HG02852 (cell line): ENCODE measurements at regions not wholly inside any gene's neighbourhood (a gene's known extent, or its start where the extent isn't known, plus 50 kb on each side); places are given as distances from the start of the nearest gene placed in this dataset.
"Not testable (repeated sequence)": the region's sequence is repeated elsewhere in the genome, so short reads cannot be mapped to it uniquely, and the experiment has no call there.

Experiments
- ATAC-seq: cut with Tn5 transposase; IDR thresholded peaks from one replicate; pipeline ENCODE4 v1.9.1; 2021; ENCODE audit warnings: mild to moderate bottlenecking, moderate library complexity; ENCODE audit not compliant: unreplicated experiment

DNA sequence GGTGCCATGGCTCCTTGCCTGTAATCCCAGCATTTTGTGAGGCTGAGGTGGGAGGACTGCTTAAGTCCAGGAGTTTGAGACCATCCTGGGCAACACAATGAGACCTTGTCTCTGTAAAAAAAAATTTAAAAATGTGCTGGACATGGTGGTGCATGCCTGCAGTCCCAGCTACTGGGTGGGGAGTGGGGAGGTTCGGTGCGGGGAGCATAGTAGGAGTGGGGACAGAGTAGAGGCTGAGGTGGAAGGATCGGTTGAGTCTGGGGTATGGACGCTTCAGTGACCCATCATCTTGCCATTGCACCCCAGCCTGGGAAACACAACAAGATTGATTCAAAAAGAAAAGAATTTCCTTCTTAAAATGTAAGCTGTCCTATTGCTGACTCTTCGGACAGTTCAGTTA is 1490.0 kb upstream of the GBE1 start:
- no peak for ATAC-seq

DNA sequence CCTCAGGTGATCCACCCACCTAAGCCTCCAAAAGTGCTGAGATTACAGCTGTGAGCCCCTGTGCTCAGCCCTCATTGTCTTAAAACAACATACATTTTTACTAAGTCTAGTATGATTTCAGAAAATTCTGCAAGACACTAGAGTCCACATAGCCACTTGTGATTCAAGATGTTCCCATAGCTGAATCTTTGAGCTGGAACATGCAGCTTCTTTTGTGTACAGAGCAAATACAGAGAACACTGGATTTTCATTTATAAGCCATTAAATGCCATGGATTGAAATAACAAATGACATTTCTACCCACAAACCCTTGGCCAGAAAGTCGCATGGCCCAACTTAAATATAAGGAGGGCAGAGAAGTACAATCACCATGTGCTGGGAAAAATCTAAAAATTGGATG is 1489.2 kb upstream of the GBE1 start:
- no peak for ATAC-seq

DNA sequence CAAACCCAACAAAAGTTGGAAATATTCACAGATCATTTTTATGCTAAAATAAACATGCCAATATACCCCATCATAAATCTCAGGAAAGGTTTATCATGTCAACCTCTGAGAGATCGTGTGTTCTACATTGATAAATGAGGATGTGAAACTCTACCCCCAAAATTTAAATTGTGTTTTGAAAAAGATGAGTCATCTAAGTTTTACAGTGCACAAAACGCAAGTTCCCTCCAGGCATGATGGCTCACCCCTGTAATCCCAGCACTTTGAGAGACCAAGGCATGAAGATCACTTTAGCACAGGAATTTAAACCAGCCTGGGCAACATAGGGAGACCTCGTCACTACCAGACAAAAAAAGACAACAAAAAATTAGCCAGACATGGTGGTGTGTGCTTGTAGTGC is 1487.0 kb upstream of the GBE1 start:
- no peak for ATAC-seq

DNA sequence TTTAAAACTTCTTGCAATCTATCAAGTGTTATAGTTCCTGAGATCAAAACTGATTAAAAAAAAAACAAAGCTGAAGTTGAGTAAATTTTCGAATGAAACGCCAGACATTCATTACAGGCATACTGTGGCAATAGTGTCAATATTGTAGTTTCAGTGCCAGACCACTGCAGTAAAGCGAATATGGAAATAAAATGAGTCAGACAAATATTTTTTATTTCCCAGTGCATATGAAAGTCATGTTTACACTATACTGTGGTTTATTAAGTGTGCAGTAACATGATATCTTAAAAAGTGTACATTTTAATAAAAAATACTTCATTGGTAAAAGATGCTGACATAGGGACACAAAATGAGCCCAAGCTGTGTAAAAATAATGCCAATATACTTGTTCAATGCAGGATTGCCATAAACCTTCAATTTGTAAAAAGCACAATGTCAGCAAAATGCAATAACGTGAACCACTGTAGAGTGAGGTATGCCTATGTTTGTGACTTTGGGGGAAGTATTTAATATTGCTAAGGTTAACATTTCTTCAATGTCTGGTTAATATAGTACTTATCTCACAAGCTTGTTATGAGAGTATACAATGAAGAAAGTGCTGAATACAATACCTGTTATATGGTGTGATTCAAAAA is 1473.9 kb upstream of the GBE1 start:
- ATAC-seq: no peak

DNA sequence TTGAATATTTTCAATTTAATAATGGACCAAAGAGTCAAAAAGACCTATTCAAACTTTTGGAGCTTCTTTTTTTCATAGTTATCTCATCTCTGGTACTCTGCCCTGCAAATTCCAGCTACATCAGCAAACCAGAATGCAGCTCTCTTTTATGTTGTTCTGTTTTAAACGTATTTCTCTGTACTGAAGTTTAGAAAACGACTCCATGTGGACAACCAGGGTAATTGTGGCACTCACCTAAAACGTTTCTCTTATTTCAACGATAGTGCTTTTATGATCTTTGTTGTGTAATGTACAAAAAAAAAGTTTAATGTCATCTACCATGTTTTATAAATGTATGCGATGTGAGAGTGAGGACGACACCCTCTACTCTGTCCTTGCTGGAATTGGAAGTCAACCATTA is 1472.3 kb upstream of the GBE1 start:
- no peak for ATAC-seq

DNA sequence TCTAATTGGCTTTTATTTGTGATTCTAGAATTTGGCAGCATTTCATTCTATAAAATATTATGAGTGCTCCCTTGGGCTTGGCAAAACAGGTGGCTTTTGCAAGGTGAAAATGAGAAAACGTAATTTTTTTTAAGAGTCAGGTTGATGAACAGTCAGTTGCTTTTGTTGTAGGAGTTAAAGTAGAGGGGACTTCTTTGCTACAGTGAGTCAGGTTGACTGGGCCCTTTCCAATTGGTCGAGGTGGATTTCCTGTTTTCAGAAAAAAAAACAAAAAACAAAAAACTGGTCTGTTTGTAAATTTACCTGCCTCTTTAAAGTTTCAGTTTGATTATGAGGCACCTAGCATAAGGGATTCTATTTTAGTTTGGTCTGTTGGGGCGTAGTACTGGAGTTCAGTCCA is 1469.4 kb upstream of the GBE1 start:
- no peak for ATAC-seq

DNA sequence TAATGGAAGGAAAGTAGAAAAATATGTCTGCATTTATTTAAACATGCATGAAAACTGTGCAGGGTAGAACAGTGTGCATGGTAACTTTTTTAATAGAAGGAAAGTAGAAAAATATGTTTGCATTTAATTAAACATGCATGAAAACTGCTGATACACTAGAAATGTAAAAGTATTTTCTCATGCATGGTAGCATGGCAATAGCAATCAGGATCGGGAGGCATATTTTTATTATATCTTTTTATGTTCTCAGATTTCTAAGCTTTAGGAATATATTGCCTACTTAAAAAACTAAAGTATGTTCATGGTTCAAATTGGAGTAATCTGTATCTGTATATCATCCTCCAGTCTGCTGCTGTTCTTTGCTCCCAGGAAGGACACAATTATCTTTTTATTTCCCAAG is 1468.9 kb upstream of the GBE1 start:
- ATAC-seq: no peak

DNA sequence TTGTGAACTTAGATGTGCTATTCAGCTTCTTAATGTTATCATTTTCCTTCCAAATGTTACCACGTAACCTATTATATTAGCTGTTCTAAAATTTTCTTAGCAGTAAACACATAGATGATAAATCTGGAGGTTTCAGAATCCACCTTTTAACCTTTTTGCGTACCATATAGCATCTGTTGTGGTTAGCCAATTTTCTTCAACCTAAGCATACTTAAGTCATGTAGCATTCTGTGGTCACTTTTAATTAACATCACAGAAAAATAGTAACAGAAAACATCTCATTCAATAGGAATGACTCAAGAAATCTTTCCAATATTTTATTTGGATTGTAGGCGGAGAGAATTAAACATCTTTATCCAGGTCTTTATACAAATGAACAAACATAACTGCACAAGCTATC is 1465.3 kb upstream of the GBE1 start:
- ATAC-seq: no peak

DNA sequence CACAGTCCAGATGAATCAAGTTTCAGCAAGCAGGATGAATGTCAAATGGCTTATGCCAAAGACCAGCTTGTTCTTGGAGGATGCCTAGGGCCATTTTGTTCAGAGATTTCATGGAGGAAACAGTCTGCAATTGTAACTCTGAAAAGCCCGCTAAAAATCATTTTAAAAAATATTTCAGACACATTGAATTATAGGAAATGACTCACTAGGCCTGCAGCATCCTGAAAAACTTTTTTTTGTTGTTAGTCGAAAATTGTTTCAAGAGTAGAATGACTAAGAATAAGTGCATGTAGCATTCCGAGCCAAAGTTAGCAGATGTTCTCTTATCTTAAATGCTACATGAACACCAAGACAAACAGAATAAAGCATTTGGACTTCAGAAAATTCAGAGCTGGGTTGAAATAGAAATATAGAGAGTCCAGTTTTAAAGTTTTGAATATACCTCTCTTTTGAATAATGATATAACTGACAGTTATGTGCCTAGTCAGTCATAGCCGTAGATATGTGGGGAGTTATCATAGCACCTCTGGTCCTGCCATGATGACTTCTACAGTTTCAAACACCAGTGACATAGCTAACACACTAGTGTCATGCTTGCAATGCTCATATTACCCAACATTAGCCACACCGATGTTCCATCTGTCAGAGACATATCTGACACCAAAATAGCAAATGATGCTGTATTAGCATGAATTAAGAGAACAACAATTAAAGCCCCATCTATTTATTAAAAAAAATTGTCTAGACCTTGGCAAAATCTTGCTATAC is 1462.8 kb upstream of the GBE1 start:
- no peak for ATAC-seq

DNA sequence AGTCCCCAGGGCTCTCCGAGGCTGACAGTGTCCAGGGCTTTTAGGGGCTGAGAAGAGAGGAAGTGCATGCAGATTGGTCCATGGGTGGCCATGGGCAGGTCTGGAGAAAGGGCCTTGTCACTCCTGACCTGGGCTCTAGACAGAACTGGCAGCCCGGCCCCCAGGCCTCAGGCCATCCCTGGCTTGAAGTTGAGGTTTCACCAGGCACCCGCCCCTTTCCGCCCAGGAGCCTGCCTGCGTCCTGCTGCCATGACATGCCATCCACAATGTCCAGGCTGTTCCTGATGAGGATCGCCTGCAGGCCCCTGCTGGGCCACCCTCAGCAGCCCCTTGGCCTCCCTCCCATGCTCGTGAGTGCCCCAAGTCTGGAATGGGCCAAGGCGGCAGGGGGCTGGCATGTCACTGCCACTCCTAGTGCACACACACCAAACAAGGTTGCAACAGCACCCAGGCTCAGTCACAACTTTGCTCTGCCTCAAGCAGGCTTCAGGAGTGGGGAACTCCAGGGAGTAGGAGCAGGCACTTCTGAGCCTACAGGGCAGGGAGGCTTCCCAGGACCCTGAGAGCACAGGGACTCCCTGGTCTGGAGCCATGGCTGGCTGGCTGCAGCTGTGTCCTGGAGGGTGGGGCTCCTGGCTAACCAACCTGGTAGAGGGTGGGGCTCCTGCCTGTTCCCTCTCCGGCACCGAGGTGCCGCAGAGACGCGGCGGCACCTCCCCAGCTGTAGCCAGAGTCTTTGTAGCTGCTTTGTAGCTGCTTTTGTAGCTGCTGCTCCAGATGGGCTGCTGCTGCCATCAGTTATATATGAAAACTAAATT is 1457.1 kb upstream of the GBE1 start:
- ATAC-seq: no peak

DNA sequence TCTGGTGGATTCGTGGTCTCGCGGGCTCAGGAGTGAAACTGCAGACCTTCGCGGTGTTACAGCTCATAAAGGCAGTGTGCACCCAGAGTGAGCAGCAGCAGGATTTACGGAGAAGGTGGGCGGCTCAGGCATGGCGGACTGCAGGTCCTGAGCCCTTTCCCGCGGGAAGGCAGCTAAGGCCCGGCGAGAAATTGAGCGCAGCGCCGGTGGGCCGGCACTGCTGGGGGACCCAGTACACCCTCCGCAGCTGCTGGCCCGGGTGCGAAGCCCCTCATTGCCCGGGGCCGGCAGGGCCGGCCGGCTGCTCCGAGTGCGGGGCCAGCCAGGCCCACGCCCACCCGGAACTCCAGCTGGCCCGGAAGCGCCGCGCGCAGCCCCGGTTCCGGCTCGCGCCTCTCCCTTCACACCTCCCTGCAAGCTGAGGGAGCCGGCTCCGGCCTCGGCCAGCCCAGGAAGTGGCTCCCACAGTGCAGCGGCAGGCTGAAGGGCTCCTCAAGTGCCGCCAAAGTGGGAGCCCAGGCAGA is 1456.2 kb upstream of the GBE1 start:
- ATAC-seq: not testable (repeated sequence)

DNA sequence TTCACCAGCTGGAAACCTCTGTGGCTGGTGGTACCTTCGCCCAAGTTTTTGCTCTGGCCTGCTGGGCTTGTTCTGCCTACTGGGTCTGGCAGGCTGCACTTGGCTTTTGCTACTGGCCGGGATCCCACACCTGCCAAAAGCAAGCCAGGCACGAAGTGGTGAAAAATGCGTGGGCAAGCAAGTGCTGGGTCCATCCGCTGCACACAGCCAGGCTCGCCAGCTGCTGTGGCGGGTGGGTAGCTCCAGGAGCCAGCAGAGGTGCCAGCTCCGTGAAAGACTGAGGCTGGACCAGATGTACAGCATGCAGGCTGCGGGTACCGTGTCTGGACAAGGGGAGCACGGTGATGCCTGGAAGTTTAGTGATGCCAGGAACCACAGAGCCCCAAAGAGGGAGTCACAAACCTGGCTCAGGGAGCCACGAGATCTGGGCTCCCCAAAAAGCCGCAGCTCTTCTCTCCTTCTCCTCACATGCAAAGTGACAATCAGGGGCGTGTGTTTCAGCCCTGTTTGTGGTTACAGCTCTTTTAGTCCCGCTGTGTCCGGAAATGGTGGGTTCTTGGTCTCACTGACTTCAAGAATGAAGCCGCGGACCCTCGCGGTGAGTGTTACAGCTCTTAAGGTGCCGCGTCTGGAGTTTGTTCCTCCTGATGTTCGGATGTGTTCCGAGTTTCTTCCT is 1455.6 kb upstream of the GBE1 start:
- no peak for ATAC-seq

DNA sequence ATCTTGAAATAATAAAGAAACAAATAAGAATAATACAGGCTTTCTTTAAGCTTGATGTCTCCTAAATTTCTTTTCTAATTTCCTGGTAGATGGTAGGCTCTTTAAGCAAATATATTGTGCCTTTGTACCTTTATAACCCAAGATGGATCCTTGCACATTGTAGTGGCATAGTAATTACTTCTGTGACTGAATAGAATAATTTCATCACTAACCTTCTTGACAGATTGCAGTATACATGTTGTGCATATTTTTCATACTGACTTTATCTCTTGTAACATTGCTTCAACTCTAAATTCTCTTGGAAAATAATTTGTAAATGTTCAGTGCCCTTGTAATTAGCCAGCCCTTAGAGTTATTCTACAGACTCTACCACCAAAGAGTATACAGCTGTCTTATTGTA is 1433.8 kb upstream of the GBE1 start:
- no peak for ATAC-seq

DNA sequence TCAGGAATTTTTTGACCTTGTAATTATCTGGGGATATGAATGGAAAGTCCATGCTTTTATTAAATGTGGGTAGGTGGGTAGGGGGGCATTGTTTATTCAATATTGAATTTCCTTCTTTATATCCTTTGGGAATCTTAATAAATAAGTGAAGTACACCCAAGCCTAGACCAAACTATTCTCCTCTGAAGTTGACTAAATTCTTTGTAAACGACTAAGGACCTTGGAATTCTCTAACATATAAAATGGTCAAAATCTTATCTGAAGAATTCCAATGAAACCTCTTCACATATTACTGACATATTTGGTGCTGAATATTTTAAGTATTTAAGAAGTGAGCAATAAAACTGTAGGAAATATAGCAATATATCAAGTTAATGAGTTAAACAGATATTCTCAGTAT is 1432.1 kb upstream of the GBE1 start:
- ATAC-seq: no peak

DNA sequence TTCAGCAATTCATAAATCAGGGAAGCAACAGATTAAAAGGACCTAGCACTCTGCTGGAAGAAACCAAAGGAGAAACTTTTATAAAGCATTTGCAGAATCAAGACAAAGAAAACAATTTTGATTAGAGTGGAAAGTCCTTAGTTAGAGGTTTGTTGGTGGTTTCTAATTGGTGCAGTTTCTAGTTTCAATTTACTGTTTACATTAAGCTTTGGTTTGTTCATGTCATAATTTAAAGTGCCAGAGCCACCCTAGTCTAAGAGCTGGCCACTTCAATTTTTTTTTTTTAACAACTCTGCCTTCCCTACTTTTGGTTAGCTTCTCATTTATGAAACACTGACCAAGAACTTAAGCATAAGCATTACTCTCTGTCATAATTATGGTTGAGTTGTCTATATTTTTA is 1428.2 kb upstream of the GBE1 start:
- no peak for ATAC-seq

DNA sequence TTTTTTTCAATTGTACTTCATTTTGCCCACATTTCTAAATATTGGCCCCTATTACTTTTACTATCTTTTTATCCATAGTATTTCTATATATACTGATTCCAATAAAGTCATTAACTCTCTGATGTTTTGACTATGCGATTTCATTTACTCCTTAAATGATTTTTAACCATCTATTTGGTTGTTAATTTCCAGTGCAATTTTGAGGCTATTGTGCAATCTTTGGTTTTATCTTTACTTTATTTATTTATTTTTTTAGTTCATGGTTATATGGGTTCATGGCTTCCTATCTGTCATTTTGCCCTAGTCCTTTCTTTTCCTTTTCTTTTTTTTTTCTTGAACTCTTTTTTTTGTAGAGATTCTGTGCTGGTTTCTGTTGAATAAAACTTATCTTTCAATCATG is 1408.0 kb upstream of the GBE1 start:
- no peak for ATAC-seq

DNA sequence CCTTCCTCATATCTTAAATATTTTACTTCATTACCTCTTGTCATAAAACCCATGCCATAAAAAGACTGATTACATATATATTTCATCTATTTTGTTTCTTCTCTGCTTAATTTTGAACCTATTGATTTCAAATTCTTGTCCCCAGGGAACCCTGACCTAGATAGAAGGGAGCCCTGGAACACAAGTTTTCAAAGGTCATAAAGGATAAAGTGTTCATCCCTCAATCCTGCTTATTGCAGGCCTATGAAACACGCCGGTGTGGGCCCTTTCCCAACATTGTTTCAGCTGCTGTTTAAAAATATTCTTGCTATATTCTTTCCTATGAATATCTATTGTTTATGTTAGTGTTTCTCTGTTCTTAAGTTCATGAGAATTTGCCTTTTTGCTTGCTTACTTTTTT is 1389.5 kb upstream of the GBE1 start:
- no peak for ATAC-seq

DNA sequence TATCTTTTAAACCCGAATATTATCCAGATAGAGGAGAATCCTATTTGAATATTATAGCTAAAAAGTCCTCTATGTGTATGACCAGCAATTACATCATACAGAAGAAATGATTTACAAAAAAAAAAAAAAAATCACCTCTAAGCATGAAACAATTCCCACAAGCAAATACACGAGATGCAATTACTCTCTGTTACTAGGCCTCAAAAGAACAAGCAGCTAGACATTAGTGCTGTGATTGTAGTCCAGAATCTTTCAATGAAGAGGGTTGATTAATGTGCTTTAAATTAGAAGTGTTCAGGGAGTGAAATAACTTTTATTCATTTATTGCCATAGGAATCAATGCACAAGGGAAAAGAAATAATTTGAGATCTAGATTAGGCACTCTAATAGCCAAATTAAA is 1379.5 kb upstream of the GBE1 start:
- ATAC-seq: no peak

DNA sequence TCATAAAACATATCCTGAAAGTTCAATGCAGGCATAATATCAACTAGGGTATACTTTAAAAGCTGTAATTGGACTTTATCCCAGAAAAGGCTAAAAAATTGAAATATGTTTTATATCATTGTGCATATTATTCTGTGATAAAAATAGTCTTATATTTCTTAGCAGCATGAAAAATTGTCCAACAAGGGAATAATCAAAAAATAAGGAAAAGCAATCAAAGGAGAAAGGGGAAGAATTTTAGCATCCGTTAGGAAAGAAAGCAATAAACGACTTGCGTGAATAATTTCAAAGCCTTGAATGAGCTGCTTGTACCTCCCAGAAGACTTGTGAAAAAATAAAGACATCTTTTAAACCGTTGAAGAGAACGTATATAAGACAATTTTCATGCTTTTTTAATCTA is 1369.8 kb upstream of the GBE1 start:
- ATAC-seq: no peak

DNA sequence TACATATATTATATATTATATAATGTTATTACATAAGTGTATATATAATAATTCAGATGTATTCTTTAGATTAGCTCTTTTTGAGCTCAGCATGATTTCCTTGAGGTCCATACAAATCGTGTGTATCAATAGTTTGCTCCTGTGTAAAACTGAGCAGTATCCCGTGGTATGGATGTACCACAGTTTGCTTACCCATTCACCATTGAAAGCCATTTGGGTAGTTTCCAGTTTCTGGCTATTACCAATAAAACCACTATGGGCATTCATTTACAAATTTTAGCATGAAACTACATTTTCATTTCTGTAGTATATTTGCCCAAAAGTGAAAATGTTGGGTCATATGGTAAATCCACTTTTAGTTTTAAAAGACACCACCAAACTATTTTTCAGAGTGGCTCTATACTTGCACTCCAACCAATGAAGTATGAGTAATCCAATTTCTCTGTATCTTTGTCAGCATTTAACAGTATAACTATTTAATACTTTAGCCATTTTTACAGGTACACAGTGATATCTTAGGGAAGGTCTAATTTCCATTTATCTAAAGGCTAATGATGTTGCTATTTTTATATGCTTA is 1361.4 kb upstream of the GBE1 start:
- ATAC-seq: no peak

DNA sequence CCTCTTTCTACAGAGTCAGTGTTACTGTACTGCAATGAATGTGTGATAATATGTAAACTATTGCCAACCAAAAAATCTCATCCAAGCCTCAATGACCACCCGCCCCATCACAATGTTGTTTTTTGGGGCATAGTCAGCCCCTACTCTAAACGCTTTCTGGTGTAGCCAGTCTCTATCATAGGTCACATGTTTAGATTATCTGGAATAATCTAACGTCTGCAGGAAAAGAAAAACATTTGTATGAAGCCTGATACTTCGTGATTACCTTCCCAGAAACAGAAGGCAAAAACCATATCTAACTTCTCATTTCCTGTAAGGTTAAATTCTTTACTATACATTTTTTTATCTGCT is 1331.8 kb upstream of the GBE1 start:
- ATAC-seq: no peak
